ENCODE measurements at regions not wholly inside any gene's neighbourhood (a gene's known extent, or its start where the extent isn't known, plus 50 kb on each side); places are given as distances from the start of the nearest gene placed in this dataset.

GRCh38 chr5:26757941-26758340 lies 280.4 kb downstream of the CDH9 start:
- H2AK5ac ChIP-seq (ENCODE audit: low read depth, low read length), result no peak overlapping the region
- TF ChIP-seq POLR2A (IDR thresholded peaks at IDR 0.05; ENCODE audit: low read depth, low read length) (no peak), RFX5 (IDR thresholded peaks at IDR 0.05; ENCODE audit: low read depth, low read length) (no peak), ELK1 (IDR thresholded peaks at IDR 0.05; ENCODE audit: borderline replicate concordance, low read depth, low read length) (no peak), NFE2L2 (IDR thresholded peaks at IDR 0.05; ENCODE audit: low read depth, low read length) (no peak), MAZ (IDR thresholded peaks at IDR 0.05; ENCODE audit: borderline replicate concordance, low read depth, low read length) (no peak), SMC3 (IDR thresholded peaks at IDR 0.05; ENCODE audit: low read depth, low read length) (no peak), CTCF (conservative IDR thresholded peaks at IDR 0.05; ENCODE audit: low read depth, low read length) (no peak), RAD21 (IDR thresholded peaks at IDR 0.05; ENCODE audit: low read length) (no peak), BHLHE40 (IDR thresholded peaks at IDR 0.05; ENCODE audit: low read depth, low read length) (no peak), FOS (IDR thresholded peaks at IDR 0.05; ENCODE audit: low read depth, low read length) (no peak), CEBPB (IDR thresholded peaks at IDR 0.05; ENCODE audit: low read depth, low read length) (no peak), CHD1 (IDR thresholded peaks at IDR 0.05; ENCODE audit: low read depth, low read length) (no peak), USF2 (IDR thresholded peaks at IDR 0.05; ENCODE audit: low read depth, low read length) (no peak), MAFK (IDR thresholded peaks at IDR 0.05; ENCODE audit: low read depth, low read length) (no peak), MXI1 (IDR thresholded peaks at IDR 0.05; ENCODE audit: borderline replicate concordance, low read depth, low read length) (no peak), RCOR1 (IDR thresholded peaks at IDR 0.05; ENCODE audit: insufficient replicate concordance, low read length) (no peak)
- no peak overlapping the region for H3K23ac ChIP-seq (ENCODE audit: low read depth, low read length)
- DNase-seq, result no peak
- ATAC-seq (ENCODE audit: low read depth), result no peak
- H4K20me1 ChIP-seq (ENCODE audit: insufficient read depth, low read length), result no peaks in the 10 kb centered on the region
- intact Hi-C loops (cut with micrococcal nuclease), result no loop called here
- no peak overlapping the region for H3K56ac ChIP-seq (ENCODE audit: extremely low read depth, insufficient read depth, low read length)
- no peak overlapping the region for H3K14ac ChIP-seq (replicated peaks; ENCODE audit: low read depth, low read length)
- H2BK120ac ChIP-seq (ENCODE audit: low read depth, low read length), result no peak overlapping the region
- no peaks in the 10 kb centered on the region for H3K27me3 ChIP-seq (ENCODE audit: control insufficient read depth, insufficient read depth, low read length)
- no peak overlapping the region for H3K9ac ChIP-seq (ENCODE audit: low read depth, low read length)
- dilution Hi-C loops (cut with HindIII; ENCODE audit: low sequenced_read_pairs, unreplicated experiment), result no loop called here
- no peaks in the 10 kb centered on the region for H3K4me1 ChIP-seq (ENCODE audit: control insufficient read depth, insufficient read depth, low read length)
- no peak overlapping the region for H2AK9ac ChIP-seq (replicated peaks; ENCODE audit: low read depth, low read length, poor library complexity)
- H3K18ac ChIP-seq (ENCODE audit: low read depth, low read length), result no peak overlapping the region
- H3K9me3 ChIP-seq (ENCODE audit: control insufficient read depth, insufficient read depth, low read length), result peaks cover 2% of the 10 kb centered on the region; the same call in 1 of the 2 replicates
- H2BK20ac ChIP-seq (ENCODE audit: low read depth, low read length), result no peak overlapping the region
- H3K4me2 ChIP-seq (ENCODE audit: low read depth, low read length), result no peak overlapping the region
- no peaks in the 10 kb centered on the region for H3K79me1 ChIP-seq (ENCODE audit: low read depth in 1 of 2, low read length in 2 of 2)
- no peak overlapping the region for H4K5ac ChIP-seq (ENCODE audit: low read depth, low read length)
- H2BK15ac ChIP-seq (ENCODE audit: low read depth, low read length), result no peak overlapping the region
- ChIA-PET CTCF (no interaction called here), POLR2A (ENCODE audit: unreplicated experiment) (no interaction called here)
- H3K36me3 ChIP-seq (ENCODE audit: control insufficient read depth, insufficient read depth, low read length), result no peaks in the 10 kb centered on the region
- no TSS peak for BruUV-seq (replicated peaks)
- H4K91ac ChIP-seq (ENCODE audit: insufficient read depth, low read depth, low read length), result no peak overlapping the region
- H3K4ac ChIP-seq (ENCODE audit: low read depth, low read length), result no peak overlapping the region
- no peak overlapping the region for H3K4me3 ChIP-seq (ENCODE audit: insufficient read depth, low read depth, low read length)
- no peak overlapping the region for H3K27ac ChIP-seq (ENCODE audit: insufficient read depth, low read length)
- no peak overlapping the region for H2BK5ac ChIP-seq (ENCODE audit: low read depth, low read length, poor library complexity, severe bottlenecking)
- in situ Hi-C loops (cut with MboI; ENCODE audit: low sequenced_read_pairs), result no loop called here
- no peak overlapping the region for H4K8ac ChIP-seq (ENCODE audit: low read depth in 2 of 2, low read length in 2 of 2)
- WGBS, 2 experiments (ENCODE audit: extremely low coverage in 2 of 2, insufficient read length in 1 of 2), result no CpG with 5 or more reads among the region's 2 CpGs
- no peaks in the 10 kb centered on the region for H3K9me1 ChIP-seq (ENCODE audit: insufficient read depth, low read length)
- no peak overlapping the region for H2AFZ ChIP-seq (replicated peaks; ENCODE audit: low read length, poor library complexity)

All from IMR-90 (cell line).